ENCODE measurements at regions not wholly inside any gene's neighbourhood (a gene's known extent, or its start where the extent isn't known, plus 50 kb on each side); places are given as distances from the start of the nearest gene placed in this dataset.
A peak's percentile ranks its signal among the peaks of the same experiment; 100 is the strongest.
"Not testable (repeated sequence)": the region's sequence is repeated elsewhere in the genome, so short reads cannot be mapped to it uniquely, and the experiment has no call there.

DNA sequence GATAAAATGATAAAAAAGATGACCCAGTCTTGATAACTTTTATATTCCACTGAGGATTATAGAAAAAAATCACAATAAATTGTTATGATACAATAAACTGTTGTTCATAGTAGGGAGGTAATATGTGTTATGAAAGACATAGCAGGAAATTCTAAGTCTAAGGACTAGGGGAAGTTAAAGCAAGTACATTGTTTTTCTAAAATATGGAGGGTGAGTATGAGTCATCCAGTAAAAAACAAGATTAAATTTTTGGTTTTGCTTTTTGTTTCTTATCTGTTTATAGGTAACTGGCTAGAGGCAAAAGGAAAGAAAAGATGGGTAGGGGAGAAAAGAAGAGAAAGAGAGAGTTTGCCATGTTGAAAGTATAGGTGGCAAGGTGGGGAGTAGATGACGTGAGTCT is 188.4 kb downstream of the POLR1F start:
- Histone ChIP-seq H3K9me3 (no peaks in the 10 kb centered on the region), H3K27me3 (no peaks in the 10 kb centered on the region), H3K27ac (no peak overlapping the region), H3K4me1 (no peaks in the 10 kb centered on the region), H3K36me3 (no peaks in the 10 kb centered on the region), H3K4me3 (no peak overlapping the region)
- TF ChIP-seq CTCF (IDR thresholded peaks at IDR 0.05) (no peak), POLR2A (IDR thresholded peaks at IDR 0.05) (no peak)
- intact Hi-C loops (cut with DNase I), result no loop called here
- DNase-seq, result no peak
- 77 to 83% methylated on average over 1 of the region's 1 CpG for WGBS, 2 donors

DNA sequence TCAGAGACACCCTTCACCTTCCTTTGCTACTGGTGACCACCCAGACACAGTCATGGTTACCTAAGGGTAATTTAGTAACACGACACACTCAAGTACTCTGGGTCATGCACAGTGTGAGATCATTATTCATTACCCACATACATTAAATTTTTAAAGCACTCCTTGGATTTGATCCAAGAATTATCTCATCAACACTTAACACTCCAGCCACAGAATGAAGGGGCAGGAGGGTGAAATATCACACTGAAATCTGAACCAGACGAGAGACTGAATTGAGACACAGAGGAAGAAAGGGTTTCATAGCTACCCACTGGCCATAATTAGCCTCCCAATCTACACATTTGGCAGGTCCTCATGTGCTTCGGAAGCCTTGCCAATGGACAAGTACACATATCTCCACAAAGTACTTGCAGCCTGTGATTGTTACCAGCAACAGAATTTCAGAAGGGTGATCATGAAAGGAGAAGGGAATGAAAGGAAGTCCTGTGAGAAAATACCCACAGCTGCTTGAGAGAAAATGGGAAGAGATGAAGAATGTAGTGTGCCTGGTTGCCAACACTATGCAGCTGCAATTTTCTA is 189.3 kb downstream of the POLR1F start:
- Histone ChIP-seq H3K36me3 (no peaks in the 10 kb centered on the region), H3K27ac (no peak overlapping the region), H3K27me3 (no peaks in the 10 kb centered on the region), H3K4me1 (no peaks in the 10 kb centered on the region), H3K9me3 (no peaks in the 10 kb centered on the region), H3K4me3 (no peak overlapping the region)
- intact Hi-C loops (cut with DNase I), result no loop called here
- TF ChIP-seq CTCF (IDR thresholded peaks at IDR 0.05) (no peak), POLR2A (IDR thresholded peaks at IDR 0.05) (no peak)
- WGBS, 2 donors, result 32 to 39% methylated on average over 3 of the region's 3 CpGs
- DNase-seq, result no peak

GRCh38 chr7:19517546-19517945 is 191.3 kb downstream of the POLR1F start:
- intact Hi-C loops (cut with DNase I); H3K4me1 ChIP-seq; H3K36me3 ChIP-seq; DNase-seq; H3K9me3 ChIP-seq; H3K27ac ChIP-seq; H3K27me3 ChIP-seq; H3K4me3 ChIP-seq: not testable (repeated sequence)
- 71 to 82% methylated on average over 3 of the region's 3 CpGs for WGBS, 2 donors

DNA sequence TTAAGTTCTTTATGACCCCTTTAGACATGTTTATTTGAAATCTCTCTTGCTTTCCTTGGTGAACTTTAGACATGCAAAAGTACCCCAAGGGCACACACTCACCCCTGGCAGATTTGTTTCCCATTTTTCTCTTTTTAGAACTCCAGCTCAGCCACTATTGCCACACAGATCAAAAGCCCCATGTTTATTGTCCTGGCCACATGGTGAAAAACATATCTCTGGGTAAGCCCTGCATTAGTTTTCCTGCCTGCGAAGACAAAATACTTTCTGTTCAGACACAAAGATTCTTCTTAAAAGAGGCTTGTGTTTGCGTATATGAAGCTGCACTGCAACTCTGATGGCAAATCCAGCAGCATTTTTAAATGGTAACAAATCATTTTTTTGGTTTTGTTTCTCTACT is 200.0 kb downstream of the POLR1F start:
- Histone ChIP-seq H3K36me3 (no peaks in the 10 kb centered on the region), H3K27ac (no peak overlapping the region), H3K4me3 (no peak overlapping the region), H3K4me1 (no peaks in the 10 kb centered on the region), H3K27me3 (no peaks in the 10 kb centered on the region), H3K9me3 (no peaks in the 10 kb centered on the region)
- no peak for DNase-seq
- TF ChIP-seq CTCF (IDR thresholded peaks at IDR 0.05), result no peak
- TF ChIP-seq POLR2A (IDR thresholded peaks at IDR 0.05), result no peak
- 55 to 56% methylated on average over 2 of the region's 2 CpGs for WGBS, 2 donors
- intact Hi-C loops (cut with DNase I), result no loop called here

DNA sequence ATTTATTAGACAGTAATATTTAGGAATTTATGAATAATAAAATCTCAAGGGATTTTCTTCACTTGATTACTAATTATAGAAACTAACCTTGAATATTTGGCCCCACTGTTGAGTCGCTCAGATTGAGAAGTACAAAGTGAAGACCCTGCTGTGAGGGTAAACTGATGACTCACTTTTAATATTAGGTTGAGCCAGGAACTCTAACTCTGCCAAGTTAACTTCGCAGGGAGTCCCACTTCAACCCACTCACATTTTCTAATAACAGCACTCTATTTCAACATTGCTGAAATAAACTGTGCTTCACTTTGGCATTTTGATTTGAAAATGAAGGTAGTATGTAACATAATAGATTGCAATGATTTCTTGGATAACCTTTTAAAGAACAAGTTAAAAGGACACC is 200.7 kb downstream of the POLR1F start:
- H3K36me3 ChIP-seq, result no peaks in the 10 kb centered on the region
- WGBS, 2 donors, result 37 to 46% methylated on average over 2 of the region's 2 CpGs
- no peaks in the 10 kb centered on the region for H3K4me1 ChIP-seq
- intact Hi-C loops (cut with DNase I), result no loop called here
- H3K27me3 ChIP-seq, result no peaks in the 10 kb centered on the region
- no peak for DNase-seq
- no peaks in the 10 kb centered on the region for H3K9me3 ChIP-seq
- no peak overlapping the region for H3K27ac ChIP-seq
- H3K4me3 ChIP-seq, result no peak overlapping the region
- no peak for TF ChIP-seq CTCF (IDR thresholded peaks at IDR 0.05)
- TF ChIP-seq POLR2A (IDR thresholded peaks at IDR 0.05), result no peak

DNA sequence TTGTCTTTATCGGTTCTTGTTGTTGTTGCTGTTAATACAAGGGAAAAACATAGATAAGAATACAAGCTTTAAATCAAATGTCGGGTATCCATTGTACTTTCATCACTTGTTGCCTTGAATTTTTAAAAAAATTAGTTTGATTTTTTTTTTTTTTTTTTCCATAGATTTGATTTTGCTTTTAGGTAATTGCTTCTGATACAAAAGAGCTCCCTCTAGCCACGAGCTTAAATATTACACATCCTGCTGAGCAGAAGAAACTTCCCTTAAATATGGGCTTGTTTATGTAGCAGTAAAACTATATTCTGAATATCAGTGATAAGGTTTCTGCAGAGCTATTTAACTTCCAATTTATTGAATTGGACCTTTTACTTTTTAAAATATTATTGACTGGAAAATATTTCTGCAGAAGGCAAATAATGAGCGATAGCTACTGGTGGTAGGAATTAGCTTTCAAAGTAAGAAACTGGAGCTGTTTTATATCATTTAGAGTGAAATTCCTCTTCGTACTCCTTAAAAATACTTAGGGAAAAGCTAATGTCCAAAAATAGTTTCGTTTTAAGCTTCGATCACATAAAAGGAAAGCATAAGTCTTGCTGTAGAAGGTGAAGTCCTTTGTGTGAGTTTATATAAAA is 216.9 kb downstream of the POLR1F start:
- WGBS, 2 donors, result 49 to 60% methylated on average over 7 of the region's 7 CpGs
- no peaks in the 10 kb centered on the region for H3K36me3 ChIP-seq
- no peak for TF ChIP-seq POLR2A (IDR thresholded peaks at IDR 0.05)
- peak in 4 of 6 experiments; percentile 9 to 41 (median 35) for TF ChIP-seq CTCF (IDR thresholded peaks at IDR 0.05)
- no peak overlapping the region for H3K4me3 ChIP-seq
- intact Hi-C loops (cut with DNase I), result no loop called here
- H3K4me1 ChIP-seq, result no peaks in the 10 kb centered on the region
- DNase-seq, result no peak
- no peaks in the 10 kb centered on the region for H3K9me3 ChIP-seq
- H3K27me3 ChIP-seq, result no peaks in the 10 kb centered on the region
- no peak overlapping the region for H3K27ac ChIP-seq

All from esophagus squamous epithelium (tissue), 5 donors.